GM12878 (cell line): ENCODE measurements at regions not wholly inside any gene's neighbourhood (a gene's known extent, or its start where the extent isn't known, plus 50 kb on each side); places are given as distances from the start of the nearest gene placed in this dataset.

Source experiments
- ATAC-seq: fragments of 200-7000 bp; cut with Tn5 transposase; 3 replicates; pipeline ENCODE4 v1.9.1; 2020; ENCODE audit warnings: mild to moderate bottlenecking, moderate library complexity
- BruUV-seq: library from RNA; stranded (reverse); fragments of 400-500 nt; replicated peaks from 2 replicates; lab custom pipeline; 2021; lab: Mats Ljungman, UMichigan
- CTCF ChIA-PET: fragments of 300-600 bp; sonication (Branson Sonifier 250); formaldehyde crosslinking; extraction: SDS; loops from one replicate; lab custom pipeline; 2021; ENCODE audit warnings: inconsistent platforms; lab: Yijun Ruan, JAX
- POLR2A ChIA-PET: fragments of 350-600 bp; formaldehyde crosslinking; extraction: SDS; loops from one replicate; lab custom pipeline; 2021; ENCODE audit warnings: inconsistent platforms; lab: Charles Lee
- RAD21 ChIA-PET: fragments of 300-600 bp; sonication (Branson Sonifier 250); formaldehyde crosslinking; loops from one replicate; lab custom pipeline; 2023; ENCODE audit warnings: antibody characterized with exemption; ENCODE audit not compliant: unreplicated experiment; lab: Charles Lee
- SMC1A ChIA-PET: fragments of 300-600 bp; sonication (Branson Sonifier 250); formaldehyde crosslinking; loops from one replicate; lab custom pipeline; 2023; ENCODE audit not compliant: unreplicated experiment, uncharacterized antibody; lab: Charles Lee
- DNase-seq: peaks from one replicate; pipeline ENCODE4 v3.0.0-alpha.2; 2011; ENCODE audit warnings: low read depth, low spot score
- FAIRE-seq: peaks from 3 replicates; lab custom pipeline; 2011; peaks lifted over from hg19 to GRCh38; lab: Jason Lieb, UNC
- H2AFZ ChIP-seq: 2 replicates; pipeline ENCODE4 v1.6.0; 2011; ENCODE audit warnings: low read depth, low read length, control low read depth; ENCODE audit not compliant: control insufficient read depth
- H3K27ac ChIP-seq: 2 replicates; pipeline ENCODE4 v1.5.1; 2011; ENCODE audit warnings: control low read depth; ENCODE audit not compliant: control insufficient read depth, insufficient read depth
- H3K27me3 ChIP-seq, 2 experiments: replicated peaks in 1 of 2; 2 replicates each; pipeline versions ENCODE4 v1.6.0 to v1.6.1; 2011; ENCODE audit warnings: low read length in 1 of 2; ENCODE audit not compliant: control insufficient read depth in 2 of 2, insufficient read depth in 2 of 2
- H3K36me3 ChIP-seq, 2 experiments: 2 replicates each; pipeline ENCODE4 v1.5.1; 2011; ENCODE audit warnings: low read length in 1 of 2; ENCODE audit not compliant: control insufficient read depth in 2 of 2, insufficient read depth in 2 of 2
- H3K4me1 ChIP-seq: 2 replicates; pipeline ENCODE4 v1.6.1; 2011; ENCODE audit warnings: mild to moderate bottlenecking, low read length, moderate library complexity, mixed read lengths; ENCODE audit not compliant: control insufficient read depth, insufficient read depth
- H3K4me2 ChIP-seq: 2 replicates; pipeline ENCODE4 v1.6.0; 2011; ENCODE audit warnings: control low read depth; ENCODE audit not compliant: control insufficient read depth, insufficient read depth
- H3K4me3 ChIP-seq: fragments of 200-600 bp; sonication (generic); 2 replicates; pipeline ENCODE4 v1.5.1; 2016
- H3K79me2 ChIP-seq: 2 replicates; pipeline ENCODE4 v1.6.0; 2011; ENCODE audit warnings: low read length; ENCODE audit not compliant: control insufficient read depth, insufficient read depth
- H3K9ac ChIP-seq: 2 replicates; pipeline ENCODE4 v1.8.0; 2011; ENCODE audit warnings: low read length, control low read depth, mixed read lengths; ENCODE audit not compliant: control insufficient read depth, insufficient read depth
- H3K9me3 ChIP-seq: replicated peaks from 3 replicates; pipeline ENCODE4 v1.5.1; 2011; ENCODE audit warnings: mild to moderate bottlenecking, low read length; ENCODE audit not compliant: control insufficient read depth, insufficient read depth
- H4K20me1 ChIP-seq: 2 replicates; pipeline ENCODE4 v1.6.0; 2011; ENCODE audit not compliant: control insufficient read depth, insufficient read depth
- FOS ChIP-seq: IDR thresholded peaks from 3 replicates; pipeline ENCODE4 v1.6.1; 2011; ENCODE audit warnings: borderline replicate concordance; ENCODE audit not compliant: insufficient read length; ENCODE audit errors: extremely low read depth
- HCFC1 ChIP-seq: fragments of 150-350 bp; IDR thresholded peaks from 2 replicates; pipeline ENCODE4 v1.6.1; 2014; ENCODE audit warnings: low read length
- PAX5 ChIP-seq: IDR thresholded peaks from 2 replicates; pipeline ENCODE4 v1.6.1; 2011; ENCODE audit warnings: low read depth, low read length, borderline replicate concordance
- RAD51 ChIP-seq: fragments of 450-650 bp; IDR thresholded peaks from 2 replicates; pipeline ENCODE4 v1.6.1; 2016; ENCODE audit warnings: moderate library complexity, mild to moderate bottlenecking, inconsistent platforms
- RFX5 ChIP-seq: IDR thresholded peaks from 2 replicates; pipeline ENCODE4 v1.6.1; 2011; ENCODE audit warnings: low read depth, low read length, improper control_type of control experiment
- TCF7 ChIP-seq: IDR thresholded peaks from 2 replicates; pipeline ENCODE4 v1.6.1; 2014; ENCODE audit warnings: antibody characterized with exemption, borderline replicate concordance
- ZNF207 ChIP-seq: fragments of 450-650 bp; IDR thresholded peaks from 2 replicates; pipeline ENCODE4 v1.6.1; 2014; ENCODE audit warnings: antibody characterized with exemption, mild to moderate bottlenecking, borderline replicate concordance
- ZZZ3 ChIP-seq: IDR thresholded peaks from 2 replicates; pipeline ENCODE4 v1.6.1; 2011; ENCODE audit warnings: low read depth; ENCODE audit not compliant: control insufficient read depth, insufficient read length
- WGBS: methylation state at CpG from one replicate; pipeline ENCODE4 v1.1.6; 2016; ENCODE audit warnings: low lambda C conversion rate; ENCODE audit not compliant: insufficient replicate concordance, insufficient coverage; ENCODE audit errors: missing lambda C conversion rate; 5-methylcytosine and 5-hydroxymethylcytosine counted together
- in situ Hi-C: fragments of 300-500 bp; cut with MboI; formaldehyde crosslinking; loops from 9 replicates; pipeline ENCODE4 v1.14.3; 2018; ENCODE audit warnings: mixed read lengths
- intact Hi-C: fragments of 100-400 bp; cut with micrococcal nuclease; formaldehyde crosslinking; loops from one replicate; pipeline ENCODE4 v1.14.2; 2022; ENCODE audit not compliant: unreplicated experiment
- TF ChIP-seq, protein P1 (sequence below): IDR thresholded peaks from 2 replicates; pipeline ENCODE4 v1.6.1; 2011; ENCODE audit warnings: mild to moderate bottlenecking, low read depth, low read length, moderate library complexity; ENCODE audit not compliant: insufficient replicate concordance

DNA sequence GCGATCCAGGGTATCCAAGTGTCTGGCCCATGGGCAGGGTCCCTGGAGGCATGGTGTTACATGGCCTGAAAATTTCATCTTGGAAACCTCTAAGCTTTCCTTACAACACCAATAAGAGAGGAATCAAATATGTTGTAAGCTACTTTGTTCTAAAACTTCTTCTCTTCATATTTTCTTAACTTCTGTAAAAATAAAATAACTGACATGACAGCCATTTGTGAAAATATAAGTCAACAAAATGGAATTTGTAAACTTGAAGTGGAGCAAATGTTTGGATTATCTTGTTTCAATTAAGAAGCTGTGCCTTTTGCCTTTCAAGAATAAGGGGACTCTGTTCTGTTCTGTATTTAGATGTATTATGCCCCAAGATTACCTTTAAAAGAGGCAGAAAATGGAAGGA is 319.7 kb downstream of the LPIN1 start:
- no peaks in the 10 kb centered on the region for H3K27me3 ChIP-seq
- H3K36me3 ChIP-seq, result peaks cover 0 to 4% of the 10 kb centered on the region in 2 experiments; a peak in 1 of 4 replicates
- DNase-seq, result no peak
- no peak overlapping the region for H3K27ac ChIP-seq
- ChIA-PET RAD21 (interaction anchor here (1.7 kb wide), 1 partner anchor 202 kb away, joined by 5 read pairs; no protein-coding TSS in a partner anchor), SMC1A (interaction anchor here (0.8 to 2.2 kb wide), 4 partner anchors 21 to 199 kb away, joined by 3 to 6 read pairs (median 4); no protein-coding TSS in a partner anchor), POLR2A (no interaction called here), CTCF (interaction anchor here (0.6 to 1.5 kb wide), 3 partner anchors 9 to 1649 kb away, joined by 3 read pairs; no protein-coding TSS in a partner anchor)
- ATAC-seq, result no peak
- in situ Hi-C loops, result no loop called here
- no peak overlapping the region for H3K4me2 ChIP-seq
- intact Hi-C loops, result no loop called here
- no peak overlapping the region for H3K9ac ChIP-seq
- no peak for FAIRE-seq
- no peaks in the 10 kb centered on the region for H4K20me1 ChIP-seq
- H3K9me3 ChIP-seq, result peaks cover 8% of the 10 kb centered on the region; the same call in 2 of the 3 replicates
- H3K4me3 ChIP-seq, result no peak overlapping the region
- no peaks in the 10 kb centered on the region for H3K79me2 ChIP-seq
- H3K4me1 ChIP-seq, result peaks cover 18% of the 10 kb centered on the region
- WGBS, result 100% methylated on average over 1 of the region's 1 CpG
- BruUV-seq, result no TSS peak
- TF ChIP-seq RFX5 (no peak), ZNF207 (no peak), PAX5 (no peak), ZZZ3 (no peak), FOS (no peak), RAD51 (no peak), TCF7 (no peak), HCFC1 (no peak)
- TF ChIP-seq, protein P1, sequence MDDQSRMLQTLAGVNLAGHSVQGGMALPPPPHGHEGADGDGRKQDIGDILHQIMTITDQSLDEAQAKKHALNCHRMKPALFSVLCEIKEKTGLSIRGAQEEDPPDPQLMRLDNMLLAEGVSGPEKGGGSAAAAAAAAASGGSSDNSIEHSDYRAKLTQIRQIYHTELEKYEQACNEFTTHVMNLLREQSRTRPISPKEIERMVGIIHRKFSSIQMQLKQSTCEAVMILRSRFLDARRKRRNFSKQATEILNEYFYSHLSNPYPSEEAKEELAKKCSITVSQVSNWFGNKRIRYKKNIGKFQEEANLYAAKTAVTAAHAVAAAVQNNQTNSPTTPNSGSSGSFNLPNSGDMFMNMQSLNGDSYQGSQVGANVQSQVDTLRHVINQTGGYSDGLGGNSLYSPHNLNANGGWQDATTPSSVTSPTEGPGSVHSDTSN, result no peak
- no peak overlapping the region for H2AFZ ChIP-seq
